NB4 (cell line): ENCODE measurements at regions not wholly inside any gene's neighbourhood (a gene's known extent, or its start where the extent isn't known, plus 50 kb on each side); places are given as distances from the start of the nearest gene placed in this dataset.
"Not testable (repeated sequence)": the region's sequence is repeated elsewhere in the genome, so short reads cannot be mapped to it uniquely, and the experiment has no call there.

Experiments used
- POLR2A ChIP-seq: IDR thresholded peaks from 2 replicates; pipeline ENCODE4 v1.6.1; 2011; ENCODE audit warnings: mild to moderate bottlenecking; ENCODE audit not compliant: insufficient read length; ENCODE audit errors: extremely low read depth
- TF ChIP-seq, protein P1 (sequence below): IDR thresholded peaks from 2 replicates; pipeline ENCODE4 v1.6.1; 2011; ENCODE audit warnings: low read depth, low read length
- TF ChIP-seq, protein P2 (sequence below): IDR thresholded peaks from one replicate; pipeline ENCODE4 v1.5.1; 2012; ENCODE audit warnings: low read depth, low read length

DNA sequence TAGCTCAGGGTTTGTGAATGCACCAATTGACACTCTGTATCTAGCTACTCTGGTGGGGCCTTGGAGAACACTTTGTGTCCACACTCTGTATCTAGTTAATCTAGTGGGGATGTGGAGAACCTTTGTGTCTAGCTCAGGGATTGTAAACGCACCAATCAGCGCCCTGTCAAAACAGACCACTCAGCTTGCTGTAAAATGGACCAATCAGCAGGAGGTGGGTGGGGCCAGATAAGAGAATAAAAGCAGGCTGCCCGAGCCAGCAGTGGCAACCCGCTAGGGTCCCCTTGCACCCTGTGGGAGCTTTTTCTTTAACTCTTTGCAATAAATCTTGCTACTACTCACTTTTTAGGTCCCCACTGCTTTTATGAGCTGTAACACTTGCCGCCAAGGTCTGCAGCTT, 115.6 kb upstream of the MBNL1 start:
- TF ChIP-seq, protein P1, sequence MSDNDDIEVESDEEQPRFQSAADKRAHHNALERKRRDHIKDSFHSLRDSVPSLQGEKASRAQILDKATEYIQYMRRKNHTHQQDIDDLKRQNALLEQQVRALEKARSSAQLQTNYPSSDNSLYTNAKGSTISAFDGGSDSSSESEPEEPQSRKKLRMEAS: not testable (repeated sequence)
- TF ChIP-seq, protein P2, sequence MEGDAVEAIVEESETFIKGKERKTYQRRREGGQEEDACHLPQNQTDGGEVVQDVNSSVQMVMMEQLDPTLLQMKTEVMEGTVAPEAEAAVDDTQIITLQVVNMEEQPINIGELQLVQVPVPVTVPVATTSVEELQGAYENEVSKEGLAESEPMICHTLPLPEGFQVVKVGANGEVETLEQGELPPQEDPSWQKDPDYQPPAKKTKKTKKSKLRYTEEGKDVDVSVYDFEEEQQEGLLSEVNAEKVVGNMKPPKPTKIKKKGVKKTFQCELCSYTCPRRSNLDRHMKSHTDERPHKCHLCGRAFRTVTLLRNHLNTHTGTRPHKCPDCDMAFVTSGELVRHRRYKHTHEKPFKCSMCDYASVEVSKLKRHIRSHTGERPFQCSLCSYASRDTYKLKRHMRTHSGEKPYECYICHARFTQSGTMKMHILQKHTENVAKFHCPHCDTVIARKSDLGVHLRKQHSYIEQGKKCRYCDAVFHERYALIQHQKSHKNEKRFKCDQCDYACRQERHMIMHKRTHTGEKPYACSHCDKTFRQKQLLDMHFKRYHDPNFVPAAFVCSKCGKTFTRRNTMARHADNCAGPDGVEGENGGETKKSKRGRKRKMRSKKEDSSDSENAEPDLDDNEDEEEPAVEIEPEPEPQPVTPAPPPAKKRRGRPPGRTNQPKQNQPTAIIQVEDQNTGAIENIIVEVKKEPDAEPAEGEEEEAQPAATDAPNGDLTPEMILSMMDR: not testable (repeated sequence)
- TF ChIP-seq POLR2A: not testable (repeated sequence)
